Choroid plexus epithelial cell (primary cell): ENCODE measurements at regions not wholly inside any gene's neighbourhood (a gene's known extent, or its start where the extent isn't known, plus 50 kb on each side); places are given as distances from the start of the nearest gene placed in this dataset.

Experiments used
- DNase-seq: peaks from one replicate; pipeline ENCODE4 v3.0.0-alpha.2; 2010; ENCODE audit warnings: low read depth
- H3K4me3 ChIP-seq: 2 replicates; pipeline ENCODE4 v1.5.1; 2011; ENCODE audit warnings: low read depth, mild to moderate bottlenecking, control low read depth, low read length, moderate library complexity
- CTCF ChIP-seq: conservative IDR thresholded peaks from 2 replicates; pipeline ENCODE4 v1.5.1; 2011; ENCODE audit warnings: low read depth, mild to moderate bottlenecking, control low read depth, inconsistent platforms, low read length, moderate library complexity

- TF ChIP-seq CTCF = no peak
- H3K4me3 ChIP-seq = no peak overlapping the region
- no peak for DNase-seq
Measured at GRCh38 chr11:37006563-37006962, 408.5 kb upstream of the RAG2 start.

GRCh38 chr11:37002831-37003230, 404.8 kb upstream of the RAG2 start:
- H3K4me3 ChIP-seq = no peak overlapping the region
- no peak for DNase-seq
- TF ChIP-seq CTCF = no peak

- no peak for TF ChIP-seq CTCF
- DNase-seq = no peak
- H3K4me3 ChIP-seq = no peak overlapping the region
Measured at GRCh38 chr11:36997656-36998055, 399.6 kb upstream of the RAG2 start.

GRCh38 chr11:36996795-36997194, 398.8 kb upstream of the RAG2 start:
- no peak overlapping the region for H3K4me3 ChIP-seq
- no peak for DNase-seq
- TF ChIP-seq CTCF = no peak

- no peak for TF ChIP-seq CTCF
- H3K4me3 ChIP-seq = no peak overlapping the region
- no peak for DNase-seq
Measured at GRCh38 chr11:36994208-36994607, 396.2 kb upstream of the RAG2 start.

GRCh38 chr11:36988556-36988955, 390.5 kb upstream of the RAG2 start:
- no peak overlapping the region for H3K4me3 ChIP-seq
- TF ChIP-seq CTCF = no peak
- no peak for DNase-seq

GRCh38 chr11:36985562-36985961, 387.5 kb upstream of the RAG2 start:
- DNase-seq = no peak
- no peak overlapping the region for H3K4me3 ChIP-seq
- no peak for TF ChIP-seq CTCF
